CD14-positive monocyte (primary cell): ENCODE measurements at regions not wholly inside any gene's neighbourhood (a gene's known extent, or its start where the extent isn't known, plus 50 kb on each side); places are given as distances from the start of the nearest gene placed in this dataset.

Experiments used
- DNase-seq, 3 donors: peaks; one replicate each; pipeline ENCODE4 v3.0.0-alpha.2; 2011 to 2022
- H2AFZ ChIP-seq: 2 replicates; pipeline ENCODE4 v1.6.0; 2012; ENCODE audit warnings: mild to moderate bottlenecking, low read depth, low read length, inconsistent platforms; ENCODE audit not compliant: insufficient read depth, poor library complexity, severe bottlenecking
- H3K27ac ChIP-seq, 2 donors: 1 replicate in 1 of 2; 2 replicates in 1 of 2; pipeline ENCODE4 v1.5.1; 2012 to 2013; ENCODE audit warnings: low read length in 2 of 2, control low read depth in 1 of 2, inconsistent platforms in 1 of 2, low read depth in 1 of 2, mild to moderate bottlenecking in 1 of 2
- H3K27me3 ChIP-seq, 2 donors: one replicate each; pipeline versions ENCODE4 v1.6.0 to v1.6.1; 2011 to 2013; ENCODE audit warnings: low read length in 2 of 2; ENCODE audit not compliant: control insufficient read depth in 2 of 2, insufficient read depth in 2 of 2
- H3K36me3 ChIP-seq, 2 donors: replicated peaks in 1 of 2; 1 replicate in 1 of 2; 2 replicates in 1 of 2; pipeline versions ENCODE4 v1.5.1 to v1.6.1; 2012 to 2013; ENCODE audit warnings: low read length in 2 of 2, control low read depth in 1 of 2, inconsistent platforms in 1 of 2, mild to moderate bottlenecking in 1 of 2; ENCODE audit not compliant: insufficient read depth in 2 of 2, control insufficient read depth in 1 of 2
- H3K4me1 ChIP-seq, 2 donors: 1 replicate in 1 of 2; 2 replicates in 1 of 2; pipeline versions ENCODE4 v1.5.1 to v1.6.1; 2012 to 2013; ENCODE audit warnings: low read length in 2 of 2, control low read depth in 1 of 2, inconsistent platforms in 1 of 2, mild to moderate bottlenecking in 1 of 2, moderate library complexity in 1 of 2; ENCODE audit not compliant: insufficient read depth in 2 of 2, control insufficient read depth in 1 of 2
- H3K4me2 ChIP-seq: replicated peaks from 2 replicates; pipeline ENCODE3; 2012; ENCODE audit warnings: low read length, moderate library complexity, mild to moderate bottlenecking; ENCODE audit not compliant: poor library complexity, severe bottlenecking; ENCODE audit errors: extremely low read depth
- H3K4me3 ChIP-seq, 3 experiments: fragments of 200-600 bp in 1 of 3; sonication (generic) in 1 of 3; replicated peaks in 1 of 3; 1 replicate in 2 of 3; 2 replicates in 1 of 3; pipeline ENCODE4 v1.5.1; 2011 to 2013; ENCODE audit warnings: low read length in 3 of 3, mild to moderate bottlenecking in 3 of 3, control low read depth in 2 of 3, low read depth in 2 of 3, inconsistent platforms in 1 of 3, moderate library complexity in 1 of 3
- H3K79me2 ChIP-seq: 2 replicates; pipeline ENCODE4 v1.6.0; 2012; ENCODE audit warnings: mild to moderate bottlenecking, control low read depth, inconsistent platforms, low read length, moderate library complexity; ENCODE audit not compliant: insufficient read depth
- H3K9ac ChIP-seq: 2 replicates; pipeline ENCODE4 v1.6.0; 2017; ENCODE audit warnings: low read length, mild to moderate bottlenecking; ENCODE audit not compliant: insufficient read depth, poor library complexity, severe bottlenecking
- H3K9me3 ChIP-seq, 2 donors: replicated peaks in 1 of 2; 1 replicate in 1 of 2; 2 replicates in 1 of 2; pipeline versions ENCODE4 v1.5.1 to v1.6.1; 2012 to 2013; ENCODE audit warnings: low read length in 2 of 2, control low read depth in 1 of 2; ENCODE audit not compliant: control insufficient read depth in 1 of 2, insufficient read depth in 1 of 2
- H4K20me1 ChIP-seq: 2 replicates; pipeline ENCODE4 v1.6.0; 2012; ENCODE audit warnings: mild to moderate bottlenecking, low read length, control low read depth, moderate library complexity; ENCODE audit not compliant: insufficient read depth
- H3K27ac Mint-ChIP-seq, 7 donors: one replicate each; pipeline ENCODE4 v1.8.0; 2020; ENCODE audit warnings: mild to moderate bottlenecking in 7 of 7, mixed read lengths in 7 of 7, moderate library complexity in 6 of 7, inconsistent platforms in 2 of 7
- H3K27me3 Mint-ChIP-seq, 3 donors: one replicate each; pipeline ENCODE4 v1.8.0; 2021 to 2022; ENCODE audit warnings: low read depth in 3 of 3, mild to moderate bottlenecking in 3 of 3, mixed read lengths in 3 of 3, moderate library complexity in 3 of 3, inconsistent platforms in 1 of 3
- H3K36me3 Mint-ChIP-seq, 2 donors: one replicate each; pipeline ENCODE4 v1.8.0; 2020; ENCODE audit warnings: mixed read lengths in 2 of 2, inconsistent platforms in 1 of 2, mild to moderate bottlenecking in 1 of 2
- H3K4me1 Mint-ChIP-seq: one replicate; pipeline ENCODE4 v1.8.0; 2020; ENCODE audit warnings: mild to moderate bottlenecking, mixed read lengths
- H3K4me3 Mint-ChIP-seq, 2 donors: one replicate each; pipeline ENCODE4 v1.8.0; 2020; ENCODE audit warnings: mild to moderate bottlenecking in 2 of 2, mixed read lengths in 2 of 2, moderate library complexity in 1 of 2
- H3K9me3 Mint-ChIP-seq, 7 donors: one replicate each; pipeline ENCODE4 v1.8.0; 2020 to 2022; ENCODE audit warnings: mixed read lengths in 7 of 7, mild to moderate bottlenecking in 6 of 7, moderate library complexity in 6 of 7, inconsistent platforms in 2 of 7
- CTCF ChIP-seq: fragments of 200-600 bp; IDR thresholded peaks from one replicate; pipeline ENCODE4 v1.8.0; 2022; ENCODE audit warnings: antibody characterized with exemption, mild to moderate bottlenecking
- WGBS: methylation state at CpG from one replicate; pipeline ENCODE4 v1.1.5; 2013; ENCODE audit warnings: missing lambda C conversion rate; ENCODE audit not compliant: insufficient coverage; 5-methylcytosine and 5-hydroxymethylcytosine counted together
- intact Hi-C, 2 donors: fragments of 100-400 bp; cut with micrococcal nuclease; formaldehyde crosslinking; loops; one replicate each; pipeline versions ENCODE4 v1.15.0 to v1.15.1; 2023

GRCh38 chr16:16937576-16937975 is 533.2 kb downstream of the XYLT1 start:
- peaks cover 0 to 2% of the 10 kb centered on the region in 2 donors for H3K4me1 ChIP-seq
- no peak for DNase-seq
- Mint-ChIP-seq H3K9me3 (peaks cover 0 to 2% (median 1%) of the 10 kb centered on the region in 7 donors), H3K4me3 (no peak overlapping the region), H3K27me3 (peaks cover 1 to 15% (median 8%) of the 10 kb centered on the region in 3 donors), H3K27ac (no peak overlapping the region), H3K36me3 (no peaks in the 10 kb centered on the region), H3K4me1 (peaks cover 7% of the 10 kb centered on the region)
- H3K4me3 ChIP-seq = no peak overlapping the region
- no peak overlapping the region for H3K4me2 ChIP-seq
- intact Hi-C loops = no loop called here
- WGBS = 100% methylated on average over 1 of the region's 2 CpGs
- no peak overlapping the region for H3K9ac ChIP-seq
- no peaks in the 10 kb centered on the region for H3K36me3 ChIP-seq
- H3K79me2 ChIP-seq = no peaks in the 10 kb centered on the region
- TF ChIP-seq CTCF = no peak
- H2AFZ ChIP-seq = no peak overlapping the region
- H3K27me3 ChIP-seq = no peaks in the 10 kb centered on the region
- no peaks in the 10 kb centered on the region for H4K20me1 ChIP-seq
- H3K27ac ChIP-seq = no peak overlapping the region
- H3K9me3 ChIP-seq = no peaks in the 10 kb centered on the region

- Histone ChIP-seq H3K27ac (no peak overlapping the region), H3K4me2 (no peak overlapping the region), H3K27me3 (no peaks in the 10 kb centered on the region), H3K4me1 (peaks cover 0 to 2% of the 10 kb centered on the region in 2 donors), H3K9me3 (no peaks in the 10 kb centered on the region), H3K4me3 (no peak overlapping the region), H3K9ac (no peak overlapping the region), H3K79me2 (no peaks in the 10 kb centered on the region), H3K36me3 (no peaks in the 10 kb centered on the region), H2AFZ (no peak overlapping the region), H4K20me1 (no peaks in the 10 kb centered on the region)
- WGBS = 96% methylated on average over 4 of the region's 4 CpGs
- Mint-ChIP-seq H3K27ac (no peak overlapping the region), H3K4me1 (peaks cover 7% of the 10 kb centered on the region), H3K36me3 (no peaks in the 10 kb centered on the region), H3K9me3 (peaks cover 0 to 2% (median 1%) of the 10 kb centered on the region in 7 donors), H3K27me3 (peaks cover 3 to 16% (median 8%) of the 10 kb centered on the region in 3 donors), H3K4me3 (no peak overlapping the region)
- no peak for TF ChIP-seq CTCF
- DNase-seq = no peak
- intact Hi-C loops = no loop called here
Measured at GRCh38 chr16:16938009-16938408, 532.8 kb downstream of the XYLT1 start.
